ENCODE measurements at regions not wholly inside any gene's neighbourhood (a gene's known extent, or its start where the extent isn't known, plus 50 kb on each side); places are given as distances from the start of the nearest gene placed in this dataset.

DNA sequence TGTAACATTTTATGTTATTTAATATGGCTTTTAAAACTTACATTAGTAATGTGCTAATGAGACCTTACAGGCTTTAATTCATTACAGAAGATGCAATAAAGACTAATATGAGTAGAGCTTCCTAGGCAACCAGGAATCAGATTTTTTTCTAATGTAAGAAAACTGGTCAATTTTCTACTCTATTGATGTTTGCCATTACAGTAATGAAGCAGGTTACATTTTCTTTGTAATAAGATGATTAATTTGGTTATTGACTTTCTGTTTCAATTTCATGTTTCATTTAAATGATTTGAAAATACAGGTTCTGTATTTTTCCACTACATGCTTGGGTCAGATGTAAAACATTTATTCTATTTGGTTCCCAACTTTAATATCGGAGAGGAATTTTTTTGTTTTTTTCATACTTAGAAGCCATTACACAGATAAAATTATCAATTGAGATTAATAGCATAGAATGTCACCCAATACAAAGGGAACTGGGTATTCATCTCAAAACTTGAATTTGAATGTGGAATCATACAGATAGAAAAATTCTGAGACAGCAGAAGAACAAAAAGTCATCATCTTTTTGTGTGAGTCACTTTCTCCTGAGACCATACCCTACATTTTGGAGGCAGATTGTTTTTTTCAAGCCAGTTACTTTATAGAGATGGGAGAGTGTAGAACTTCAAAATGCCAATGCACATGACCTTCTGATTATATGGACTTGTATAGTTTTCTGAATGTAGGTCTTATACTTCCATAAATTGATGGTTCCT, 133.6 kb upstream of the HMHB1 start:
- TF ChIP-seq PHF8 (conservative IDR thresholded peaks at IDR 0.05; ENCODE audit: low read depth, low read length) (no peak), CREB1 (IDR thresholded peaks at IDR 0.05) (no peak), CTCF (IDR thresholded peaks at IDR 0.05; ENCODE audit: control extremely low read depth in 1 of 3, insufficient read depth in 1 of 3, low read depth in 1 of 3, low read length in 3 of 3) (no peak), POLR2A (IDR thresholded peaks at IDR 0.05; ENCODE audit: control extremely low read depth in 1 of 2, low read depth in 2 of 2, low read length in 2 of 2) (no peak), MAX (IDR thresholded peaks at IDR 0.05) (no peak), SIN3A (conservative IDR thresholded peaks at IDR 0.05 in 1 of 2, IDR thresholded peaks at IDR 0.05 in 1 of 2; ENCODE audit: low read depth in 1 of 2, low read length in 2 of 2) (no peak), EP300 (IDR thresholded peaks at IDR 0.05; ENCODE audit: borderline replicate concordance in 1 of 2, low read depth in 2 of 2, low read length in 2 of 2) (no peak)
